Mesenchymal stem cell (in vitro differentiated cells and primary cell): ENCODE measurements at regions not wholly inside any gene's neighbourhood (a gene's known extent, or its start where the extent isn't known, plus 50 kb on each side); places are given as distances from the start of the nearest gene placed in this dataset.

Experiments used
- DNase-seq: peaks from one replicate; pipeline ENCODE4 v3.0.0-alpha.2; 2013
- H2AFZ ChIP-seq: one replicate; pipeline ENCODE4 v1.6.1; 2013; ENCODE audit warnings: low read depth, mild to moderate bottlenecking, control low read depth, inconsistent platforms, low read length, moderate library complexity
- H2AK5ac ChIP-seq: 2 replicates; pipeline ENCODE4 v1.6.1; 2013; ENCODE audit warnings: low read length, moderate library complexity, mild to moderate bottlenecking, inconsistent platforms; ENCODE audit not compliant: severe bottlenecking
- H2BK120ac ChIP-seq: one replicate; pipeline ENCODE4 v1.6.1; 2013; ENCODE audit warnings: low read depth, mild to moderate bottlenecking, inconsistent platforms, low read length, moderate library complexity
- H2BK12ac ChIP-seq, 2 experiments: one replicate each; pipeline ENCODE4 v1.6.1; 2013; ENCODE audit warnings: inconsistent platforms in 2 of 2, low read length in 2 of 2, mild to moderate bottlenecking in 2 of 2, moderate library complexity in 2 of 2, control low read depth in 1 of 2
- H2BK15ac ChIP-seq: one replicate; pipeline ENCODE4 v1.6.1; 2013; ENCODE audit warnings: mild to moderate bottlenecking, low read depth, inconsistent platforms; ENCODE audit not compliant: poor library complexity, severe bottlenecking
- H2BK5ac ChIP-seq: 2 replicates; pipeline ENCODE4 v1.6.1; 2013; ENCODE audit warnings: low read depth, mild to moderate bottlenecking, low read length, control low read depth, inconsistent platforms; ENCODE audit not compliant: poor library complexity, severe bottlenecking
- H3K14ac ChIP-seq, 2 experiments: one replicate each; pipeline ENCODE4 v1.6.1; 2013; ENCODE audit warnings: inconsistent platforms in 2 of 2, low read length in 2 of 2, control low read depth in 1 of 2, mild to moderate bottlenecking in 1 of 2, moderate library complexity in 1 of 2
- H3K18ac ChIP-seq, 2 experiments: one replicate each; pipeline ENCODE4 v1.6.1; 2013; ENCODE audit warnings: inconsistent platforms in 2 of 2, low read length in 2 of 2, control low read depth in 1 of 2, low read depth in 1 of 2, mild to moderate bottlenecking in 1 of 2
- H3K23ac ChIP-seq, 2 experiments: one replicate each; pipeline ENCODE4 v1.6.1; 2013; ENCODE audit warnings: inconsistent platforms in 2 of 2, low read length in 2 of 2, mild to moderate bottlenecking in 2 of 2, moderate library complexity in 2 of 2, control low read depth in 1 of 2
- H3K27ac ChIP-seq: 2 replicates; pipeline ENCODE4 v1.5.1; 2013; ENCODE audit warnings: mild to moderate bottlenecking, moderate library complexity, low read length, control low read depth, inconsistent platforms; ENCODE audit not compliant: poor library complexity, severe bottlenecking
- H3K27me3 ChIP-seq, 2 experiments: 2 replicates each; pipeline versions ENCODE4 v1.6.1 to v1.7.0; 2013; ENCODE audit warnings: low read length in 2 of 2, mild to moderate bottlenecking in 2 of 2, moderate library complexity in 2 of 2, control low read depth in 1 of 2, inconsistent platforms in 1 of 2; ENCODE audit not compliant: control insufficient read depth in 1 of 2, insufficient read depth in 1 of 2
- H3K36me3 ChIP-seq, 2 experiments: 2 replicates each; pipeline versions ENCODE4 v1.6.1 to v1.7.0; 2013; ENCODE audit warnings: low read length in 2 of 2, control low read depth in 1 of 2, inconsistent platforms in 1 of 2, low read depth in 1 of 2, mild to moderate bottlenecking in 1 of 2; ENCODE audit not compliant: insufficient read depth in 2 of 2, control insufficient read depth in 1 of 2
- H3K4ac ChIP-seq, 2 experiments: one replicate each; pipeline ENCODE4 v1.6.1; 2013; ENCODE audit warnings: inconsistent platforms in 2 of 2, low read length in 2 of 2, mild to moderate bottlenecking in 2 of 2, moderate library complexity in 2 of 2, control low read depth in 1 of 2, low read depth in 1 of 2
- H3K4me1 ChIP-seq: 2 replicates; pipeline ENCODE4 v1.6.1; 2013; ENCODE audit warnings: low read depth, low read length, control low read depth; ENCODE audit not compliant: control insufficient read depth, insufficient read depth
- H3K4me2 ChIP-seq: 2 replicates; pipeline ENCODE4 v1.6.1; 2013; ENCODE audit warnings: low read length, mild to moderate bottlenecking, inconsistent platforms; ENCODE audit not compliant: poor library complexity, severe bottlenecking
- H3K4me3 ChIP-seq, 2 experiments: 2 replicates each; pipeline versions ENCODE4 v1.5.1 to v1.7.0; 2013; ENCODE audit warnings: low read length in 2 of 2, mild to moderate bottlenecking in 2 of 2, control low read depth in 1 of 2, low read depth in 1 of 2; ENCODE audit not compliant: insufficient read depth in 1 of 2
- H3K79me1 ChIP-seq: replicated peaks from 2 replicates; pipeline ENCODE4 v1.6.1; 2013; ENCODE audit warnings: mild to moderate bottlenecking, control low read depth, low read length, inconsistent platforms; ENCODE audit not compliant: poor library complexity, severe bottlenecking
- H3K9ac ChIP-seq: 2 replicates; pipeline ENCODE4 v1.7.0; 2013; ENCODE audit warnings: mild to moderate bottlenecking, low read length, moderate library complexity
- H3K9me3 ChIP-seq: 2 replicates; pipeline ENCODE4 v1.7.0; 2013; ENCODE audit warnings: mild to moderate bottlenecking, low read length; ENCODE audit not compliant: control insufficient read depth
- H4K8ac ChIP-seq: one replicate; pipeline ENCODE4 v1.6.1; 2013; ENCODE audit warnings: inconsistent platforms, mild to moderate bottlenecking, low read length, moderate library complexity
- H4K91ac ChIP-seq: one replicate; pipeline ENCODE4 v1.6.1; 2013; ENCODE audit warnings: mild to moderate bottlenecking, low read length, inconsistent platforms
- WGBS: methylation state at CpG from one replicate; pipeline ENCODE4 v1.1.7; 2013; ENCODE audit warnings: mixed read lengths; 5-methylcytosine and 5-hydroxymethylcytosine counted together

DNA sequence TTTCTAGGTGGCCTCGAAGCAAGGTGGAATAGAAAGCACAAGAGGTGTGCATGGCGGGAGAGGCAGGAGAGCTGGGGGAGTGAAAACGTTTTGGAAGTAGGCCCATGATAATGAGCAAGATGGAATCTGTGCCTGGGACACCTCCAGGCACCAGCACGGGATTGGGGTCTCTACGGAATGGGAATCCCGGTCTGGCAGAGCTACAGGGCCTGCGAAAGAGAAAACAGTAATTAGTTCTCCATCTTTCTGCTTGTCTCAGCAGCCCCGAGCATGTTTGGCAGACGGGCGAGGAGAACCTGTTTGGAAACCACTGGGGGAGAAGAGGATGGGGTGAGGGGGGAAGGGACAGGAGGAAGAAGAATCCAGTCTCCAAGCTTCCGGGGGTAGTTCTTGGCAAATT, 258.7 kb downstream of the SOX9 start:
- Histone ChIP-seq H4K91ac (no peak overlapping the region), H2BK5ac (no peak overlapping the region), H3K36me3 (no peaks in the 10 kb centered on the region), H3K9ac (no peak overlapping the region), H2BK120ac (no peak overlapping the region), H4K8ac (no peak overlapping the region), H3K27ac (no peak overlapping the region), H3K23ac (no peak overlapping the region), H3K18ac (no peak overlapping the region), H3K79me1 (peaks cover 5% of the 10 kb centered on the region), H3K27me3 (peaks cover 0 to 2% of the 10 kb centered on the region in 2 experiments), H2BK12ac (no peak overlapping the region), H3K4ac (no peak overlapping the region), H3K14ac (no peak overlapping the region), H3K4me2 (no peak overlapping the region), H3K4me1 (peaks cover 26% of the 10 kb centered on the region), H2AK5ac (no peak overlapping the region), H3K9me3 (no peaks in the 10 kb centered on the region), H3K4me3 (no peak overlapping the region), H2BK15ac (no peak overlapping the region), H2AFZ (no peak overlapping the region)
- DNase-seq = no peak
- WGBS = 90% methylated on average over 10 of the region's 11 CpGs

DNA sequence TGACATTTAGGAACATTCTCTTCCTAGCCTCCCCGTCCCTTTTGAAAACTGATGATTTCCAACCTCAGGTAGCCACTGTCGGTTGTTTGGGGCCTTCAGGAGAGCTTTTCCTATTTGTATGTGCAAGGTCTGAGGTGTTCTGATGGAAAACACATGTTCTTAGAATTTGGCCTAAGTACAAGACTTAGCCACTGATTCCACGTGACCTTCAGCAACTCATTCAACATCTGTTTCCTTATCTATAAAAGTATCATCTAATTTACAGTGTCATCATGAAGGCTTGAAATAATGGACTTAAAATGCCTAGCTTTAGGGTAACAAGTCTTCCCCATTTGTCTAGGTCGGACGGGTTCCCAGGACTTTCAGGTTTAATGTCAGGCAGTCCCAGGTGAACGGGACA, 259.3 kb downstream of the SOX9 start:
- Histone ChIP-seq H2AFZ (no peak overlapping the region), H2BK5ac (no peak overlapping the region), H4K8ac (no peak overlapping the region), H2BK15ac (no peak overlapping the region), H3K18ac (no peak overlapping the region), H2AK5ac (peak overlapping the region; percentile 86), H3K9ac (no peak overlapping the region), H2BK120ac (no peak overlapping the region), H3K36me3 (no peaks in the 10 kb centered on the region), H3K4me3 (no peak overlapping the region), H2BK12ac (no peak overlapping the region), H3K27me3 (no peaks in the 10 kb centered on the region), H3K14ac (no peak overlapping the region), H3K23ac (no peak overlapping the region), H4K91ac (no peak overlapping the region), H3K4ac (no peak overlapping the region), H3K79me1 (peaks cover 7% of the 10 kb centered on the region), H3K27ac (no peak overlapping the region), H3K4me2 (no peak overlapping the region), H3K9me3 (no peaks in the 10 kb centered on the region), H3K4me1 (peaks cover 24% of the 10 kb centered on the region)
- DNase-seq = no peak
- WGBS = 93% methylated on average over 5 of the region's 6 CpGs

DNA sequence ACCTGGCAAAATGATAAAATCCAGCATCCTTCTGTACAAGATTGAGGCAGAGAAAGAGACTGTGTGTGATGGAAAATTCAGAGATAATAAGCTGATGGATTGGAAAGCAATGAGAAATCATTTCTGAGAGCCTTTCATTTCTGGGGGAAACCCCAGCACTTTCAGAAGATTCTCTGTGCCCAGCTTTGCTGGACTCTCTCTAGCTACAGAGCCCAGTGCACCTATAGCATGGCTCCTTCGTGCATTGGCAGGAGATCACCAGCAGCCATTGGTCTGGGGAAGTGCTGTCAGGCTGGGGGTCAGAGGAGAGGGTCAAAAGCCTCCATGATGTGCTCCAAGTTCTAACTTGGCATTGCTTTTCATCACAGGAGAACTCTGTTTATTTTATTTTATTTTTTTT, 259.9 kb downstream of the SOX9 start:
- no peak overlapping the region for H3K27ac ChIP-seq
- H2AFZ ChIP-seq = no peak overlapping the region
- no peaks in the 10 kb centered on the region for H3K9me3 ChIP-seq
- H3K36me3 ChIP-seq = no peaks in the 10 kb centered on the region
- no peak overlapping the region for H2BK120ac ChIP-seq
- H3K18ac ChIP-seq = no peak overlapping the region
- H4K8ac ChIP-seq = no peak overlapping the region
- H3K14ac ChIP-seq = no peak overlapping the region
- no peak overlapping the region for H2BK15ac ChIP-seq
- no peak overlapping the region for H4K91ac ChIP-seq
- no peaks in the 10 kb centered on the region for H3K27me3 ChIP-seq
- no peak overlapping the region for H3K4ac ChIP-seq
- H2BK5ac ChIP-seq = no peak overlapping the region
- H2AK5ac ChIP-seq = peak overlapping the region; percentile 15
- WGBS = 100% methylated on average over 1 of the region's 1 CpG
- peaks cover 7% of the 10 kb centered on the region for H3K79me1 ChIP-seq
- DNase-seq = no peak
- H3K23ac ChIP-seq = no peak overlapping the region
- no peak overlapping the region for H3K4me3 ChIP-seq
- H3K9ac ChIP-seq = no peak overlapping the region
- H3K4me1 ChIP-seq = peaks cover 21% of the 10 kb centered on the region
- no peak overlapping the region for H3K4me2 ChIP-seq
- no peak overlapping the region for H2BK12ac ChIP-seq

DNA sequence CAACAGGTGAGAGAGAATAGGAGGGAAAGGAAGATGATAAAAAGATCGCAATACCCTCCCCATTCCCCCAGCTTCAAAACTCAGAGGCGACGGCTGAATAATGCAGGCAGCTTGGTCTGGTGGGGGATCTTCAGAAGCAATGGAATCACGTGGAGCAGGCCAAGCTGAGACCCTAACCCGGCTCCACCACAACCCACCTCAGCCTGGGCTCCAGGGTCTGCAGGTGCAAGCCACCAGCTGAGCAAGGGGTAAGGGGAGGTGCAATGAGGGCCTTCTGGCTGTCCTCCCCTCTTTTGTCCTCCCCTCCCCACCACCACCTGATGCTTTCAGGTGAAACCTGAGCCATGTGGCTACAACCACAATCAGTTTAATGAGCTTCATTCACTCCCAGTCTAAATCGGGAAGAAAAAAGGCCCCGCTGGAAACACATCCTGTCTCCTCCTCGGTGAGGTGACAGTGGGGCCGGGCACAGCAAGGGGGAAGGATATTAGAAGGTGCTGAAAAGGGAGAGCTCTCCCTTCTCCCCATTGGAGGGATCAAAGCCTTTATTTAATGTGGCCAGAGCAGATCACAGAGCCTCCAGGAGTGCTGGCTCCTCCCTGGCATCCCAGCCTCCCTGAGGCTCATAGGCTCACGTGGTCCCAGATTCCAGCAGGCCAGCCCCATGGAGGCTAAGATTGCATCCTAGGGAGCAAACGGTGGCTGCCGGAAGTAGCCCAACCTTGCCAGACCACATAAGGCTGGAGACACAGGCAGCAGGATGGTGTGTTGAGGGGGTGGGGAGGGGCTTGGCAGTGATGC, 261.0 kb downstream of the SOX9 start:
- Histone ChIP-seq H3K27me3 (no peaks in the 10 kb centered on the region), H3K9ac (no peak overlapping the region), H3K4ac (peak overlapping the region in 1 of 2 experiments; percentile 16), H3K4me3 (peak overlapping the region in 1 of 2 experiments; percentile 8), H3K27ac (peak overlapping the region; percentile 50), H2BK5ac (no peak overlapping the region), H3K23ac (no peak overlapping the region), H3K9me3 (no peaks in the 10 kb centered on the region), H2BK12ac (peak overlapping the region; percentile 1 to 92), H4K91ac (no peak overlapping the region), H2BK15ac (peak overlapping the region; percentile 6), H3K18ac (peak overlapping the region; percentile 49 to 50), H2AFZ (no peak overlapping the region), H3K79me1 (peaks cover 7% of the 10 kb centered on the region), H3K4me2 (no peak overlapping the region), H2BK120ac (peak overlapping the region; percentile 1), H3K4me1 (peaks cover 29% of the 10 kb centered on the region), H4K8ac (peak overlapping the region; percentile 12), H2AK5ac (peak overlapping the region; percentile 79), H3K14ac (no peak overlapping the region), H3K36me3 (no peaks in the 10 kb centered on the region)
- WGBS = 50% methylated on average over 8 of the region's 12 CpGs
- DNase-seq = no peak
